ENCODE measurements at regions not wholly inside any gene's neighbourhood (a gene's known extent, or its start where the extent isn't known, plus 50 kb on each side); places are given as distances from the start of the nearest gene placed in this dataset.

DNA sequence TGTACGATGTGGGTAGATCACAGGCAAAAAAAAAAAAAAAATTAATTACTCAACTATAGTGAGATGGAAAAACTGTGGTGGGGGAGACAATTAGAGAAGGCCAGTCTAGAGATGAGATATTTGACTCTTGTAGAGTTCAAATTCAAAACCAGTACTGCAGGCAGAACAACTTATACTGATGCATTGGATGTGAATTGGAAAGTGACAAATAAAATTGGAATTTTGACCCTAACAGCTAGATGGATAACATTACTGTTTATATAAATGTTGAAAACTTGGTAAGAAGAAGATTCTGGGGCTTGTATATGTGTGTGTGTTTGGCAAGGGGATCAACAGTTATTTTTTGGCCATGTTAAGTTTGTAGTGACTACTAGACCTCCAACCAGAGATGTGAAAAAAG is 256.9 kb downstream of the RND3 start:
- Mint-ChIP-seq H3K27ac (no peak overlapping the region), H3K4me3 (no peak overlapping the region), H3K4me1 (0 out of 4 replicates have a peak, but pooled peaks cover 0 to 3% of the 10 kb centered on the region in 2 experiments), H3K27me3 (ENCODE audit: low read depth) (no peaks in the 10 kb centered on the region), H3K9me3 (no peaks in the 10 kb centered on the region), H3K36me3 (ENCODE audit: insufficient read depth in 1 of 3, low read depth in 3 of 3) (no peaks in the 10 kb centered on the region)
- H3K23ac ChIP-seq (ENCODE audit: insufficient read length, low read depth, low read length), result no peak overlapping the region
- no peak overlapping the region for H3K56ac ChIP-seq (ENCODE audit: insufficient read length, low read depth, low read length)
- H4K8ac ChIP-seq (replicated peaks; ENCODE audit: insufficient read length, low read depth, low read length), result no peak overlapping the region
- no peak overlapping the region for H2AFZ ChIP-seq (ENCODE audit: low read length)
- H3K4ac ChIP-seq (ENCODE audit: low read depth, low read length), result no peak overlapping the region
- DNase-seq, result no peak
- H4K20me1 ChIP-seq (ENCODE audit: control insufficient read depth, insufficient read depth, insufficient read length), result no peaks in the 10 kb centered on the region
- H4K91ac ChIP-seq (ENCODE audit: insufficient read length, low read depth, low read length), result no peak overlapping the region
- H2BK20ac ChIP-seq (ENCODE audit: low read depth, low read length, poor library complexity, severe bottlenecking), result no peak overlapping the region
- H3K4me1 ChIP-seq (ENCODE audit: insufficient read depth, low read length), result no peaks in the 10 kb centered on the region
- H3K9ac ChIP-seq (ENCODE audit: extremely low read depth, insufficient read length, low read length), result no peak overlapping the region
- no peak overlapping the region for H2BK5ac ChIP-seq (ENCODE audit: insufficient read length, low read length)
- H3K18ac ChIP-seq (ENCODE audit: insufficient read length, low read depth, low read length), result no peak overlapping the region
- no peaks in the 10 kb centered on the region for H3K9me3 ChIP-seq (ENCODE audit: control insufficient read depth, low read depth, low read length)
- no peak overlapping the region for H2BK15ac ChIP-seq (ENCODE audit: low read depth, low read length)
- H3K79me1 ChIP-seq (ENCODE audit: insufficient read depth, low read depth, low read length, poor library complexity, severe bottlenecking), result no peaks in the 10 kb centered on the region
- H3K4me2 ChIP-seq (ENCODE audit: insufficient read depth, insufficient read length, low read length), result no peak overlapping the region
- no peak overlapping the region for H3K27ac ChIP-seq (ENCODE audit: insufficient read length, low read depth, low read length)
- no peaks in the 10 kb centered on the region for H3K79me2 ChIP-seq (ENCODE audit: insufficient read depth, low read length)
- H2AK5ac ChIP-seq (ENCODE audit: insufficient read length, low read length), result no peak overlapping the region
- no peak overlapping the region for H3K14ac ChIP-seq (ENCODE audit: insufficient read depth, low read length)
- no CpG with 5 or more reads among the region's 1 CpG for WGBS (ENCODE audit: extremely low coverage, insufficient read length, low lambda C conversion rate)
- H3K27me3 ChIP-seq (ENCODE audit: insufficient read depth, low read length), result no peaks in the 10 kb centered on the region
- H3K23me2 ChIP-seq (ENCODE audit: insufficient read length, low read depth, low read length, poor library complexity, severe bottlenecking), result no peaks in the 10 kb centered on the region
- no peak overlapping the region for H2BK12ac ChIP-seq (ENCODE audit: insufficient read length, low read depth, low read length)
- no peak overlapping the region for H2BK120ac ChIP-seq (ENCODE audit: low read depth, low read length, poor library complexity, severe bottlenecking)
- TF ChIP-seq, protein P1, sequence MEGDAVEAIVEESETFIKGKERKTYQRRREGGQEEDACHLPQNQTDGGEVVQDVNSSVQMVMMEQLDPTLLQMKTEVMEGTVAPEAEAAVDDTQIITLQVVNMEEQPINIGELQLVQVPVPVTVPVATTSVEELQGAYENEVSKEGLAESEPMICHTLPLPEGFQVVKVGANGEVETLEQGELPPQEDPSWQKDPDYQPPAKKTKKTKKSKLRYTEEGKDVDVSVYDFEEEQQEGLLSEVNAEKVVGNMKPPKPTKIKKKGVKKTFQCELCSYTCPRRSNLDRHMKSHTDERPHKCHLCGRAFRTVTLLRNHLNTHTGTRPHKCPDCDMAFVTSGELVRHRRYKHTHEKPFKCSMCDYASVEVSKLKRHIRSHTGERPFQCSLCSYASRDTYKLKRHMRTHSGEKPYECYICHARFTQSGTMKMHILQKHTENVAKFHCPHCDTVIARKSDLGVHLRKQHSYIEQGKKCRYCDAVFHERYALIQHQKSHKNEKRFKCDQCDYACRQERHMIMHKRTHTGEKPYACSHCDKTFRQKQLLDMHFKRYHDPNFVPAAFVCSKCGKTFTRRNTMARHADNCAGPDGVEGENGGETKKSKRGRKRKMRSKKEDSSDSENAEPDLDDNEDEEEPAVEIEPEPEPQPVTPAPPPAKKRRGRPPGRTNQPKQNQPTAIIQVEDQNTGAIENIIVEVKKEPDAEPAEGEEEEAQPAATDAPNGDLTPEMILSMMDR (conservative IDR thresholded peaks at IDR 0.05), result no peak
- H3T11ph ChIP-seq (ENCODE audit: low read length), result no peak overlapping the region
- no peak overlapping the region for H4K5ac ChIP-seq (ENCODE audit: insufficient read length, low read depth, low read length)
